Stimulated activated CD4-positive, alpha-beta T cell treated with anti-CD3 and anti-CD28 coated beads, Interleukin-15, amount 100 ng/mL, for 1 hour (primary cell): ENCODE measurements at regions not wholly inside any gene's neighbourhood (a gene's known extent, or its start where the extent isn't known, plus 50 kb on each side); places are given as distances from the start of the nearest gene placed in this dataset.

Experiments used
- DNase-seq, 2 donors: peaks; one replicate each; pipeline ENCODE4 v3.0.0-alpha.2; 2020; ENCODE audit warnings: low read depth in 1 of 2, low spot score in 1 of 2

DNA sequence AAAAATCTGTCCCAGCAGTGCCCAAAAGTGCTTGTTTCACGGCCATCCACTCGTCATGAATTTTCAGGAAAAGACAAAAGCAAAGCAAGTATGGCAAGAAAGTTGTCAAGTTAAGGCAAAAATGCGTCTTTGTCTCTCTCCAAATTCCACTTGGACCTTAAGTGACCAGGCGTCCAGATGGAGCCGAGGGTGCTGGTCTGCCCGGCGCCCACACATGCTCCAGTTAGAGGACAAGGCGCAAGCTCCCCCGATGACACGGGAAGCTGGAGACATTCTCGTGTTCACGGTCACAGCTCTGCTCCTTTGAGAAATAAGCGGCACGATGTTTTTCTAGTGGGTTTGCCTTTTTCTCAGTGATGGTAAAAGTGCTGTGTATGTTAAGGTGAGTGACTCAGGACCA lies 219.0 kb downstream of the BRD1 start:
- DNase-seq, result no peak

DNA sequence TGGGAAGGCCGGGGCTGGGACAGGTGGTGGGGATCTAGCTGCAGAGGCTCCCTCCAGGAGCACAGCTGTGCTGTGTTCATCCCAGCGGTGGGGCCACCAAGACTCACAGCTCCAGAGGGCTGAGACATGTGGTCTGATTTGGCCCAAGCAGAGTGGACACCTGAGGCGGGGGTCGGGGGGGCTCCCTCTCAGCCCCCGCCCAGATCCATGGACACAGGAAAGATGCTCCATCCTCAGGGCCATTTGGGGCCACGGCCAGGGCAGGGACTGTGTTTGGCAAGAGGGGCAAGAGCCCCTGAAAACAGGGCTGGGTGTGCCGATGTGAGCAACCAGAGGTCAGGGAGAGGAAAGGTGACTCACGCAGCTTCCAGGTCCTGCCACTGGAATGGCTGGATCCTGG lies 219.4 kb downstream of the BRD1 start:
- no peak for DNase-seq

DNA sequence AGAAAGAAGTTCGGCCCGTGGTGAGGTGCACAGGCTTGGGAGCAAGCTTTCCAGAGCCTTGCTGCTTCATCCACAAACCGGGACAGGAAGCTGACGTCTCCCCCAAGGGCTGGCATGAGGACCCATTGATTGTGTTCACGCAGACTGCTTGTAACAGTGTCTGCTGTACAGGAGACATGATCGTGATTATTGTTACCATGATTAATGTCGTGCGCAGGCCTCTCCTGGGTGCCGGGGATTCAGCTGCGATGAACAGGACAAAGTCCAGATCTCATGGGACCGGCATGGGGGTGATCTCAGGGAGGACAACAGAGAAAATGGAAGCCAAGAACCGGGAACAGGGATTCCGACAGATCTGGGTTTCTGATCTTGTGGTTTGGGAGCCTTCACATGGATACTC lies 219.9 kb downstream of the BRD1 start:
- no peak for DNase-seq

DNA sequence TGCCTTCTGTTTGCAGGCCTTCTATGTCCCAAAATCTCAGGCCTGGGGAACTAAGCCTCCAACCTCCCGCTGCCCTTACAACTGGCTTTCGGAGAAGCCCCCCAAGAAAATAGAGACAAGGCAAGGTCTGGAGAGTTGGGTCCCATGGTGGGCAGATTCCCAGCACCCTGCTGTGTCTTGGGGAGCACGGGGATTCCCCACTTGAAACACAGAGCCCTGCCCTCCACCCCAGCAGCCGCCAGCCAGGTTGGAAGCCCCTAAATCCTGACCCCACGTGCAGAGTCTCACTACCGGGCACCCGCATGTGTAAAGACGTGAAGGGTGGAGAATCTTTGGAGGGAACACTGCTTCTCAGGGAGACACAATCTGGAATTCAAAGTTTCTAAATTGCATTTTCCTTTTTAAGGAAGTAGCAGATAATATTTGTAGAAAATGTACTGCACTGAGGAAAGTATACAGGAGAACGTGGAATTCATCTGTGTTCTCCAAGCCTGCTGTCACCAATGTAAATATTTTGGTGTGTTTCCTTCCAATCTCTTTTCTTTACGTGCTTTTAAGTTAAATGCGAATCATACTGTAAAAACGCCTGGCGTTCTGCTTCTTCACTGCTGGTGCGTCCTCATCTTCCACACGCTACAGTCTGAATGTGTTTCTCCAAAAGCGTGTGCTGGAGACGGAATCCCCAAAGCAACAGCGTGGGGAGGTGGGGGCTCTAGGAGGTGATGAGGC lies 220.9 kb downstream of the BRD1 start:
- no peak for DNase-seq

DNA sequence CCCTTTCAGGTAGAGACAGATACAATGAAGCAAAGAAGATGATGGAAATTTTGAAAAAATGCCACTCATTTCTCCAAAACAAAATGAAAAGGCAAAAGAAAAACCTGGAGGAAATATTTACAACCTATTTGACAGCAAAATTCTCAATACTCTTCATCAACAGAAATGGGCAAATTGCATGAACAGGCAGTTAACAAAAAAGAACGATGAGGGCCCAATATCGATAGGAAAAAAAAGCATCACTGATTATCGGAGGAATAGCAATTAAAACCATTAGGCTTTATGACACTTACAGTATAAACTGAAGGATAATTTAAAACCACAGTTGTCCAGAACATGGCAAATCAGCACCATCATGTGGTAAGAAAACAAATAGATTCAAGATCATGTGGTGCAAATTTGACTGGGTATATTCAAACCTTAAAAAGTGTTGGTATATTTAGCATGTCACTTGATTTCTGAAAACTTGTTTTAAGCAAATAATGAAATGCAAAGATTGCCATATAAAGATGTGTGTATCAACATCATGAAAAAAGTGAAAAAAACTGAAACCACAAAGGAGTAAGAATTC lies 222.9 kb downstream of the BRD1 start:
- DNase-seq, result no peak

DNA sequence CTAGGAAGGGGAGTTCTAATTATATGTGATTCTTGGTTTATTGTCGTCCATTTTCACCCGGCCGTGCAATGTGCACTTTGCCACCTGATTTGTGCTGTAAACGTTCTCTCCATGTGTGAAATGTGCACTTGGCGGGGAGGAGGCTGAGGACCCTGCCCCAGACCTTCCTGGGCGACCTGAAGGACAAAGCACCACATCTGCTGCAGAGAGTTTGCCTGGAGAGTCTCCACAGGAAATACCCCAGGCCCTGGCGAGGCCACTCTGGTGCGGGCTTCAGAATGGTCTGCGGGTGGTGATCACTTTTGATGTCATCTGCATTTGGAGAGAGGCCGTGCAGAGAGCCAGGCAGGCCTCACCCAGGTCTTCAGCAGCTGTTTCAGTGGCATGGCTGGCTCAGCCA lies 224.7 kb downstream of the BRD1 start:
- no peak for DNase-seq

DNA sequence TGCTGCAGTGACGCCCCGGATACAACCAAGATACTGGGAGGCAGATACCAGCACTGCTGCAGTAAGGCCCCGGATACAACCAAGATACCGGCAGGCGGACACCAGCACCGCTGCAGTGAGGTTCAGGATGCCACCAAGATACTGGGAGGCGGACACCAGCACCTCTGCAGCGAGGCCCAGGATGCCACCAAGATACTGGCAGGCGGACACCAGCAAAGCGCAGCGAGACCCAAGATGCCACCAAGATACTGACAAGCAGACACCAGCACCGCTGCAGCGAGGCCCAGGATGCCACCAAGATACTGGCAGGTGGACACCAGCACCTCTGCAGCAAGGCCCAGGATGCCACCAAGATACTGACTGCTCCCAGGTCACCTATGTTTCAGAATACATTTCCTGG lies 225.2 kb downstream of the BRD1 start:
- no peak for DNase-seq

DNA sequence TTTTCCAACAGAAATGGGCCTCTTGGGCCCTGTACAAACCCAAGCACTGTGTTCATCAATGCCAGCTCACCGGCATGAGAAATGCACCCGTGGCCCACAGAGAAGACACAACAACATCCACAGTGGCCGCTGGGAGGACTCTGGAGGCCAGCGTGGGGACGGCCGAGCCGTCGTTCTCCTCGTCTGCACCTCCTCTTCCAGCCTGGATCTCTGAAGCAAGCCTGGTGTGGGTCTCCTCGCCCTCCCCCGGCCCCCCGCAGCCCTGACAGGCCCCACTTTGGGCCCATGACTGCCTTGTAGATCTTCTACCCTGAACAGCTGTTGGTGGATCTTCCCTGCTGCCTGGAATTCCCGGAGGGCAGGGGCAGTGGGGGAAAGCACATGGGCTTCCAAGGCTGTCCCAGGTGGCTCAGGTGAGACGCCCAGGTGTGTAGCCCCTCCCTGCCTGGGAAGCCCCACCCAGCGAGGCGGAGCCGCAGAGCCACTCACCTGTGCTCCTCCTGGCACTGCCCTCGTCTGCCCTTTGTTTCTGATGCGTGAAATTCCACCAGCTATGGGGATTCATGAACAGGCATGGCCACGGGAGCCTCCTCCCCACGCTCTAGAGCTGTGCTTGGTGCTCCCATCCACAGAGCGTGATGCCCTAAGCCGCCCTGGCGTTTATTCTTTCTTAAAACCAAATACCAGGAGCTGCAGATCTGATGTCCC lies 225.9 kb downstream of the BRD1 start:
- DNase-seq, result no peak

DNA sequence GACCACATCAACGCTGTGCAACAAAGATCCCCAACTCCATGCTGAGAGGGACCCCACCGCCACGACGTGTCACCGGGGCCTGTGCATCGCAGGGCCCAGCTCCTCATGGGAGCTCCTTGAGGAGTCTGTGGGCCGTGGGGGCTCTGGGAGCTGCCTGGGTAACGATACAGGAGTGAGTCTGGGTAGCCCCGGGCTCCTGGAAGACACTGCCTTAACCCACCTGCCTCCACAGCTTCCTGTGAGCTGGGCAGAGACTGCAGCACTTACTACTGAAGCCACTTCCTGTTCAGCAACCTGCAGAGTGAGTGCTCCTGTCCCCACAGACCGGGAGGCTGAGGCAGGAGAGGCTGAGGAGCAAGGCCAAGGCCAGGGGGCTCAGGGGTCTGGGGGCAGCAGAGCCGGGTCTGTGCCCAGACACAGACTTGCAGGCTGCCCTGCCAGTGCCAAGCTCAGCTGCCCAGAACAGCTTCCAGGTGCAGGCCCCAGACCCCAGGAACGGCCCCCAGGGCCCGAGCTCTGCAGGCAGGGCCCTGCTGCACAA lies 226.7 kb downstream of the BRD1 start:
- no peak for DNase-seq

DNA sequence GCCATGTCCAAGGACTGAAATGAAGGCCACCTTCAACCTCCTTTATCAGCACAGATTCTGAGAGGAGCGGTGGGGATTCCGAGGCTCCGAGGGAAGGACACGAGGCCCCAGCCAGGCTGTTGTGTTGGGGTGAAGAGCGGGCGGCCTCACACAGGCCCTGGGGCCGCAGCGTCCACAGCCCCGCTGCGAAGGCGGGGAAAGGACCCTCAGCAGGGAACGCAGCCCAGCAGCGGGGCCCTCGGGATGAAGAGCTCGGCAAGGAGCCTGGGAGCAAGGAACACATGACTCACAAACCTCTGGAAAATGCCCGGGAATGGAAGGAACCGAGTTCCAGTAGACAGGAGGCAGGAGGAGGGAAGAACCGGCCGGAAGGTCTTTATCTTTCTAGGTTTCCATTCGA lies 227.2 kb downstream of the BRD1 start:
- DNase-seq, result no peak

DNA sequence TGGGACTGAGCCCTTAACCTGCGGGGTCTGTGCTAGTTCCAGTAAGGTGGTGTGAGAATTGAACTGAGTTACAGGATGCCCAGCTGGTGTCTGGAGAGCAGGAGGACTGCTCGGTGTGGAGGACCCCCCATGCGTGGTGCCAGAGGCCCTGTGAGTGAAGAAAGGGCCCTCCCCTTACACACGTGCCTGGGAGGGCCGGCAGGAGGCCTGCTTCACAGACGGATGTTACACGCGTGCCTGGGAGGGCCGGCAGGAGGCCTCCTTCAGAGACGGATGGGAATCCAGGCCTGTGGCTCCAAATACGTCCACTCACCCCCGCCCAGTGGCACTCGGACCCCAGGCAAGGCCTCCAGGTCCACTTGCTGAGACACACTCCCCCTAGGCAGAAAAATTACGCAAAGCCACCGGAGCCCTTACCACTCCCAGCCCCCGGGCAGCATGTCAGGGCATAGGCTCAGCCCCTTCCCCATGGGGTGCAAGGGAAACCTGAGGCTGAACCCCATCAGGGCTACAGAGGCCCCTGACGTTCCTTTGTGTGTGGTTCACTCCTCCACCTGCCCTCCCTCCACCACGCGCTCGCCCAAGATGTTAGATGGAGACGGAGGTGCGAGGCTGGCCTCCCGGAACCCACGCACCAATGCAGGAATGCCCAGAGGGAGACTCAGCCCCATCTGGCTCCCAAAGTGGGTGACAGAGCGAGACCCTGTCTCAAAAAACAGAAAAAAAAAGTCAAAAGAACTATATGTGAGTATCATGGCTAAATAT lies 227.8 kb downstream of the BRD1 start:
- DNase-seq, result no peak

DNA sequence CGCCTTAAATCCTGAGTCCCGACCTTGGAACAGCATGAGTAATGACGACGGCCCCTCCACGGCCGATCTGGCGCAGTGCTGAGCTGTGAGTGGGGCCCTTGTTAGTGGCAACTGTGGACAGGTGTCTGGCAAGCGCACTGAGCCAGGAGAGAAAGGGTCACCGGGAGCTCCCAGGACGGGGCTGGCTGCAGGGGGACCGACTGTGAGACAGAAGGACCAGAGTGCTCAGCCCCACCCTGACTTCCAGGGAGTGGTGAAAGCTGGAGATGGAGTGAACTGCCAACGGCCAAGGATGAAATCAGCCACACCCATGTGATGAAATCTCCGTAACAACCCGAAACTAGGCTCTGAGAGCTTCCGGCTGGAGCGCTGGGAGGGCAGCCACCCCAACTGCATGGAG lies 228.6 kb downstream of the BRD1 start:
- DNase-seq, result no peak

DNA sequence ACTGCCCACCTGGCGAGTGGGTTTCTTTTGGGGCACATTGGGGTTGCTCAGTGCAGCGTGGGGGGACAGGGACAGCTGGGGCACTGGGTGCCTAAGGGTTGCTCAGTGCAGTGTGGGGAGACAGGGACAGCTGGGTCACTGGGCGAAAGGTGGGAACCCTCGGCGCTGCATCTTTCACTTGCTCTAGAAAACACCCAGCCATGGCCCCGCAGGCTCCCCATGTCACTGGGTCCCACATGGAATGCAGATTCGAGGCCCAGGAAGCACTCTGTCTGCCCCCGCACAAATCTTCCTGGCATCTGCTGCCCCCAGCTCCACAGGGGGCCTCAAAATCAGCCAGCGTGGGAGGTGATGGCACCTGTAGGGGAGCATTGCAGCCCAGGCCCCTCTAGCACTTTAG lies 229.3 kb downstream of the BRD1 start:
- DNase-seq, result no peak

DNA sequence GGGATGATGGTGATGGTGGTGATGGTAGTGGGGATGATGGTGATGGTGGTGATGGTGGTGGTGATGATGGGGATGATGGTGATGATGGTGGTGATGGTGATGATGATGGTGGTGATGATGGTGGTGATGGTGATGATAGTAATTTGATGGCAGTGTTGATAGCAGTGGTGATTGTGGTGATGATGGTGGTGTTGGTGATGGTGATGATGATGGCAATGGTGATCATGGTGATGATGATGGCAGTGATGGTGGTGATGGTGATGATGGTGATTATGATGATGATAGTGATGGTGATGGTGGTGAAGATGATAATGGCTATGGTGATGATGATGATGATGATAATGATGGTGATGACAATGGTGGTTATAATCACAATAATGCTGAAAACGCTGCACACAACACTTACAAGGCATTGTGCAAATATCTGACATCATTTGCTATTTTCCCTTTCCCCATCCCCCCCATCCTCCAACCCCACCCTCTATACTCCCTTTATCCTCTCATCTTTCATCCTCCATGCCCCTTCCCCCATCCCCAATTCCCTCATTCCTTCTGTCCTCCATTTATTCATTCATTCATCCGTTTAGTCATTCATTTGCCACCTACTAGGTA lies 230.1 kb downstream of the BRD1 start:
- DNase-seq, result no peak

DNA sequence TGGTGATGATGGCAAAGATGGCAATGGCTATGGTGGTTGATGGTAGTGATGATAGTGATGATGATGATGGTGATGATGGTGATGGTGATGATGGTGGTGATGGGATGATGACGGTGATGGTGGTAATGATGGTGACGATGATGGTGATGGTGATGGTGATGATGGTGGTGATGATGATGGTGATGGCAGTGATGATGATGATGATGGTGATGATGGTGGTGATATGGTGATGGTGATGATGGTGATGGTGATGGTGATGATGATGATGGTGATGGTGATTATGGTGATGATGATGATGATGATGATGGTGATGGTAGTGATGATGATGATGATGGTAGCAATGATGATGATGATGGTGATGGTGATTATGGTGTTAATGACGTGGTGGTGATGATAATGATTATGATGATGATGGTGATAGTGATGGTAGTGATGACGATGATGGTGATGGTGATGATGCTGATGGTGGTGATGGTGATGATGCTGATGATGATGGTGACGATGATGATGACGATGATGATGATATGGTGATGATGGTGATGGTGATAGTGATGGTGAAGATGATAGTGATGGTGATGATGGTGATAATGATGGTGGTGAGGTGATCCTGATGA lies 232.1 kb downstream of the BRD1 start:
- no peak for DNase-seq

DNA sequence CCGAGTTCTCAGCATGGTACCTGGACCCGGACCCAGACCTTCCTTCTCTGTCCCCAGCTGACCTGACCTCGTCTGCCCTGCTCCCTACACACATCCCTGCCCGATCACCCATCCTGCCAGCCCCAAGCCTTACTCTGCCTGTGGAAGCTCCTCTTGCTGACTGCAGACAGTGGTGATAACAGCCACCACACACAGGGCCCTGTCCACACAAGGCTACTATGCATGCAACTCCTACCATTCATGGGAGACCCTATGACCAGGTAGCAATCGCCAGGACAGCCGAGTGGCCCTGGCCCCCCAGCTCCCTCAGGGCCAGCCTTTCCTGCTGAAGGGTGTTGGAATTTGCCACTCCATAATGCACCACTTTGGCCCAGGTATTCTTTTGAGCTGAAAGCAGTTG lies 233.6 kb downstream of the BRD1 start:
- DNase-seq, result no peak

DNA sequence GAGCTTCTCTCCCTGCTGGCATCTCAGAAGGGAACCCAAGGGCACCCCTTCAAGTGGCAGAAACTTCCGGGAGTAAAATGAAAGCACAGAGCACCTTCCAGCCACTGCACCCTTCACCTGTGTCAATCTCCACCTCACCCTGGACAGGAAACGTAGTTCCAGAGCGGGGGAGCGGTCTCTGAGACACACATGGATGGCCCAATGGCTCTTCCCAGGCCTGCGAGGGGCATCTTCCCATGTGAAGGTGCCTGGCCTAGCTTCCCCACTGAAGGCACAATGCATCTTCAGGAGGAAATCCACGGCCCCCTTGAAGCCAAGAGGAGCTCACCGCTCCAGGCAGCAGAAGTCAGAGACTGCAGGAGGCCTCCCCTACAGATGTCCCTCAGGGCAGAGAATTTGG lies 234.2 kb downstream of the BRD1 start:
- no peak for DNase-seq

DNA sequence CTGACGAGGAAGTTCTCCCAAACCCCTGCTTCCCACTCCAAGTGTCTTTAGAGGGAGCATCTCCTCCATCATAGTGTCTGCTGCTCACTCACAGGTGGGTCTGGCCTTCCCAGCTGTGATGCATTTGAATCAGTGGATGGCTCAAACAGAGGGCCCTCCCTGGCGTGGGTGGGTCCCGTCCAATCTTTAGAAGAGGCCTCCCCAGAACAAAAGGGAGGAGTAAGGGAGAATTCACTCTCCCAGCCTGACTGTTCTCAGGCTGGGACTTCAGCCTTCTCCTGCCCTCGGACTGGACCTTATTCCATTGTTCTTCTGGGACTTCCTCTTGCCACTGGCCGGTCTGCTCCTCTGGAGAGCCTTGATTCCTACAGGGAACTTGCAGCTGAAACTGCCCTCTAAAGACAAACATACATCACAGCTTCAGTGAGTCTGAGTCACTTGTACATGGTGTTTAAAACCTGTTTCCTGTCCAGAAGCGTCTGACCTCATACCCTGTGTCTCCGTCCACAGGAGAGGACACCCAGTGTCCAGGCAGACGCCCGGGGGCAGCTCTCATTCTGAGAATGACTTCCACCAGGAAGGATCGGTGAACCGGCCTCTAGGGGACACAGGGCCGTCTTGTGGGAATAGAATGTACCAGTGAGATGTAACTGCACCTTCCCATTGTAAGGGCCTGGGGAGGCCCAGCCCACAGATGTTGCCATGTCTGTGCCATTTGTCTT lies 234.7 kb downstream of the BRD1 start:
- no peak for DNase-seq

DNA sequence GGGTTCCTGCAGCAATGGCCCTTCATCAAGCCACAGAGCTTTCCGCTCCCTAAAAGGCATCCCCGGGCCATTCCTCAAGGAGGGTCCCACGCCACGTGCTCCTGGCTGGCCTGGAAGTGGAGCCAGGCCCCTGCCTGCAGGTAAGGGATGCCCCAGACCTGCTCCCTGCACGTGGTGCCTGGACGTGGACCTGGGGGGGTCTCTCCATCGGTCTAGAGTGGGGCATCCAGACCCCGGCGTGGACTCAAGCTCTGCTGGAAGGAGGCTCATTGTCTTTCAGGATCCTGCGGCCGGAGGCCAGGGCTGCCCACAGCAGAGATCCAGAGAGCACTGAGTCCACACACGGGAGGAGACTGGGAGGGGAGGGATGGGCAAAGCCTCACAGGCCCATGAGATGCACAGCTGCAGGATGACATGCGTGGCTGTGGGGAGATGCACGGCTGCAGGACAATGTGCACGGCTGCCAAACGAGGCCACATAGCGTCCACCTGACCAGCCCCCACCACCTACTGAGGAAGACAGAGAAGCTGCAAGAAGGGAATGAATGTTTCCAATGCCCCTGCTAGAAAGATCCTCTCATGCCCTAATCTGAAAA lies 236.7 kb downstream of the BRD1 start:
- no peak for DNase-seq

DNA sequence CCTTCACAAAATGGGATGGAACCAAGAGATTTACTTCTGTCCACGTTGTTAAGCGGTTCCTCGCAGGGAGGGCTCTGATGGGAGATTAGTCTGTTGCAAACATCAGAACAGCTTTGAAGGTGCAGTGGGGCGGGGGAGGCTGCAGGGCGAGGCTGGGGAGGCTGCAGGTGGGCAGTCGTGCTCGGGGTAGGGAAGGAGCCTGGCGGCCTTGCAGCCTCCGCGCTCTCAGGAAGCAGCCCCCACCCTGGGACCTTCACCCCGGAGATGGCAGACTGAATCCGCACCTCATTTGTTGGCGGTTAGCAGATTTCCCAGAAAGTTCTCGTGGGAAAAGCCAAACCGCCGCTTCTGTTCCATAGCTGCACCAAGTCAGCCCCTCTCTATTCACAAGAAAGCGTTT lies 237.3 kb downstream of the BRD1 start:
- DNase-seq, result no peak
